HCT116 (cell line): ENCODE measurements at regions not wholly inside any gene's neighbourhood (a gene's known extent, or its start where the extent isn't known, plus 50 kb on each side); places are given as distances from the start of the nearest gene placed in this dataset.

Source experiments
- ATAC-seq: fragments of 200-7000 bp; cut with Tn5 transposase; 2 replicates; pipeline ENCODE4 v1.9.1; 2020; ENCODE audit warnings: mild to moderate bottlenecking, moderate library complexity
- BruUV-seq: library from RNA; stranded (reverse); fragments of 400-500 nt; replicated peaks from 2 replicates; lab custom pipeline; 2021; lab: Mats Ljungman, UMichigan
- CTCF ChIA-PET: fragments of 300-600 bp; sonication (Branson Sonifier 250); formaldehyde crosslinking; loops from one replicate; lab custom pipeline; 2021; ENCODE audit warnings: antibody characterized with exemption; lab: Charles Lee
- POLR2A ChIA-PET: fragments of 300-600, 350-600 bp; sonication (Branson Sonifier 250); formaldehyde crosslinking; loops from one replicate; lab custom pipeline; 2021; ENCODE audit warnings: antibody characterized with exemption; lab: Charles Lee
- RAD21 ChIA-PET, 2 experiments: fragments of 300-600 bp; sonication (Branson Sonifier 250); formaldehyde crosslinking; loops; one replicate each; lab custom pipeline; 2023; ENCODE audit warnings: low total read pairs in 2 of 2; ENCODE audit not compliant: uncharacterized antibody in 2 of 2, unreplicated experiment in 2 of 2, low non-redundant PET in 1 of 2; lab: Charles Lee
- DNase-seq: peaks from one replicate; pipeline ENCODE4 v3.0.0-alpha.2; 2010; ENCODE audit warnings: low read depth, low spot score
- H2AFZ ChIP-seq: fragments of 200-600 bp; shearing (Covaris generic), sonication (generic); 2 replicates; pipeline ENCODE4 v1.6.1; 2017; ENCODE audit warnings: low read depth, mixed run types, mixed read lengths, antibody characterized with exemption, low read length; ENCODE audit not compliant: poor library complexity, severe bottlenecking
- H3K27ac ChIP-seq: 2 replicates; pipeline ENCODE4 v1.5.1; 2012; ENCODE audit warnings: low read depth, low read length
- H3K27me3 ChIP-seq: fragments of 200-600 bp; sonication (generic); 2 replicates; pipeline ENCODE4 v1.6.1; 2016; ENCODE audit warnings: mixed run types, low read length, mixed read lengths; ENCODE audit not compliant: insufficient read depth
- H3K36me3 ChIP-seq, 2 experiments: fragments of 200-500 bp in 1 of 2; fragments of 200-600 bp in 1 of 2; sonication (Bioruptor generic) in 1 of 2; sonication (generic) in 1 of 2; 2 replicates each; pipeline versions ENCODE4 v1.5.1 to v1.6.1; 2014 to 2016; ENCODE audit warnings: low read length in 2 of 2, inconsistent platforms in 1 of 2, mixed read lengths in 1 of 2, mixed run types in 1 of 2; ENCODE audit not compliant: insufficient read depth in 2 of 2, control insufficient read depth in 1 of 2
- H3K4me1 ChIP-seq, 2 experiments: fragments of 200-600 bp in 1 of 2; sonication (generic) in 1 of 2; 2 replicates each; pipeline versions ENCODE4 v1.5.1 to v1.6.1; 2012 to 2017; ENCODE audit warnings: low read length in 2 of 2, inconsistent platforms in 1 of 2, mild to moderate bottlenecking in 1 of 2, mixed read lengths in 1 of 2, mixed run types in 1 of 2, moderate library complexity in 1 of 2; ENCODE audit not compliant: insufficient read depth in 2 of 2, control insufficient read depth in 1 of 2
- H3K4me2 ChIP-seq: fragments of 200-600 bp; sonication (generic); 2 replicates; pipeline ENCODE4 v1.6.1; 2017; ENCODE audit warnings: mixed run types, low read length, mixed read lengths
- H3K4me3 ChIP-seq, 2 experiments: fragments of 200-600 bp in 1 of 2; sonication (generic) in 1 of 2; replicated peaks in 1 of 2; 2 replicates each; pipeline ENCODE4 v1.5.1; 2011 to 2016; ENCODE audit warnings: low read length in 2 of 2, control low read depth in 1 of 2, low read depth in 1 of 2, mild to moderate bottlenecking in 1 of 2, mixed read lengths in 1 of 2, mixed run types in 1 of 2
- H3K79me2 ChIP-seq: fragments of 200-600 bp; sonication (generic); 2 replicates; pipeline ENCODE4 v1.6.1; 2017; ENCODE audit warnings: mild to moderate bottlenecking, mixed run types, low read length, moderate library complexity, mixed read lengths; ENCODE audit not compliant: insufficient read depth
- H3K9ac ChIP-seq: fragments of 200-600 bp; sonication (generic); 2 replicates; pipeline ENCODE4 v1.6.1; 2016; ENCODE audit warnings: low read length, mixed read lengths
- H3K9me2 ChIP-seq: fragments of 200-600 bp; sonication (generic), shearing (Covaris generic); 2 replicates; pipeline ENCODE4 v1.6.1; 2017; ENCODE audit warnings: mixed run types, mild to moderate bottlenecking, moderate library complexity; ENCODE audit not compliant: insufficient read depth
- H3K9me3 ChIP-seq, 2 experiments: fragments of 200-500 bp in 1 of 2; fragments of 200-600 bp in 1 of 2; sonication (Bioruptor generic) in 1 of 2; sonication (generic) in 1 of 2; 2 replicates each; pipeline ENCODE4 v1.6.1; 2014 to 2017; ENCODE audit warnings: low read length in 2 of 2, mixed read lengths in 2 of 2, inconsistent platforms in 1 of 2, low read depth in 1 of 2, mild to moderate bottlenecking in 1 of 2, mixed run types in 1 of 2, moderate library complexity in 1 of 2; ENCODE audit not compliant: control insufficient read depth in 1 of 2, insufficient read depth in 1 of 2
- H4K20me1 ChIP-seq: fragments of 200-600 bp; sonication (generic), shearing (Covaris generic); 2 replicates; pipeline ENCODE4 v1.6.1; 2017; ENCODE audit warnings: mixed run types, mild to moderate bottlenecking, moderate library complexity; ENCODE audit not compliant: insufficient read depth
- CTCF ChIP-seq, 3 experiments: fragments of 200-600 bp in 1 of 3; sonication (generic) in 1 of 3; IDR thresholded peaks in 2 of 3; conservative IDR thresholded peaks in 1 of 3; 2 replicates each; pipeline ENCODE4 v1.5.1; 2012 to 2017; ENCODE audit warnings: low read depth in 2 of 3, low read length in 2 of 3, antibody characterized with exemption in 1 of 3, borderline replicate concordance in 1 of 3, control low read depth in 1 of 3, mild to moderate bottlenecking in 1 of 3, mixed read lengths in 1 of 3, mixed run types in 1 of 3, moderate library complexity in 1 of 3; ENCODE audit not compliant: insufficient read depth in 1 of 3
- EGR1 ChIP-seq: IDR thresholded peaks from 2 replicates; pipeline ENCODE4 v1.6.1; 2012; ENCODE audit warnings: low read depth
- ELF1 ChIP-seq: IDR thresholded peaks from 2 replicates; pipeline ENCODE4 v1.6.1; 2012; ENCODE audit warnings: low read depth, borderline replicate concordance
- EZH2 ChIP-seq: fragments of 200-600 bp; sonication (generic); IDR thresholded peaks from 2 replicates; pipeline ENCODE4 v1.6.1; 2017; ENCODE audit warnings: antibody characterized with exemption, mixed run types
- MAX ChIP-seq: IDR thresholded peaks from 2 replicates; pipeline ENCODE4 v1.6.1; 2012
- POLR2AphosphoS5 ChIP-seq: IDR thresholded peaks from 2 replicates; pipeline ENCODE4 v1.6.1; 2011; ENCODE audit warnings: mild to moderate bottlenecking, low read depth, low read length, moderate library complexity
- REST ChIP-seq: IDR thresholded peaks from 2 replicates; pipeline ENCODE4 v1.6.1; 2012; ENCODE audit warnings: low read depth
- SRF ChIP-seq: IDR thresholded peaks from 2 replicates; pipeline ENCODE4 v1.6.1; 2012; ENCODE audit warnings: low read depth
- TCF7L2 ChIP-seq: IDR thresholded peaks from 2 replicates; pipeline ENCODE4 v1.7.0; 2011; ENCODE audit warnings: borderline replicate concordance, inconsistent platforms; ENCODE audit not compliant: insufficient read depth, insufficient read length; ENCODE audit errors: extremely low read depth
- ZBTB33 ChIP-seq: IDR thresholded peaks from 2 replicates; pipeline ENCODE4 v1.6.1; 2011; ENCODE audit warnings: mild to moderate bottlenecking, low read length, moderate library complexity; ENCODE audit not compliant: insufficient replicate concordance; ENCODE audit errors: extremely low read depth
- ZFX ChIP-seq: fragments of 450-650 bp; IDR thresholded peaks from 2 replicates; pipeline ENCODE4 v1.6.1; 2017
- intact Hi-C: fragments of 100-400 bp; cut with micrococcal nuclease; formaldehyde crosslinking; loops from 2 replicates; pipeline ENCODE4 v1.10.0; 2022

- no peak overlapping the region for H3K9ac ChIP-seq
- H3K4me1 ChIP-seq: no peaks in the 10 kb centered on the region
- CTCF ChIA-PET: no interaction called here
- DNase-seq: no peak
- RAD21 ChIA-PET: no interaction called here
- H3K9me3 ChIP-seq: no peaks in the 10 kb centered on the region
- H3K4me2 ChIP-seq: no peak overlapping the region
- no peak overlapping the region for H2AFZ ChIP-seq
- TF ChIP-seq ZBTB33: no peak
- TF ChIP-seq EGR1: no peak
- TF ChIP-seq ZFX: no peak
- TF ChIP-seq REST: no peak
- TF ChIP-seq MAX: no peak
- no peak for TF ChIP-seq POLR2AphosphoS5
- TF ChIP-seq SRF: no peak
- TF ChIP-seq EZH2: no peak
- TF ChIP-seq TCF7L2: no peak
- no peak for TF ChIP-seq CTCF (IDR thresholded peaks at IDR 0.05 in 2 of 3, conservative IDR thresholded peaks at IDR 0.05 in 1 of 3; ENCODE audit: borderline replicate concordance in 1 of 3, insufficient read depth in 1 of 3, low read depth in 2 of 3, low read length in 2 of 3)
- TF ChIP-seq ELF1: no peak
- H4K20me1 ChIP-seq: no peaks in the 10 kb centered on the region
- POLR2A ChIA-PET: no interaction called here
- no peak overlapping the region for H3K4me3 ChIP-seq
- H3K27ac ChIP-seq: no peak overlapping the region
- no peaks in the 10 kb centered on the region for H3K36me3 ChIP-seq
- intact Hi-C loops: no loop called here
- no peak for ATAC-seq
- H3K27me3 ChIP-seq: no peaks in the 10 kb centered on the region
- BruUV-seq: no TSS peak
- H3K9me2 ChIP-seq: no peaks in the 10 kb centered on the region
- no peaks in the 10 kb centered on the region for H3K79me2 ChIP-seq
Observed at GRCh38 chr9:100661668-100662067, 83.8 kb downstream of the CAVIN4 start.
